Osteocyte (in vitro differentiated cells): ENCODE measurements at regions not wholly inside any gene's neighbourhood (a gene's known extent, or its start where the extent isn't known, plus 50 kb on each side); places are given as distances from the start of the nearest gene placed in this dataset.
"Not testable (repeated sequence)": the region's sequence is repeated elsewhere in the genome, so short reads cannot be mapped to it uniquely, and the experiment has no call there.

Experiments
- DNase-seq: peaks from one replicate; pipeline ENCODE4 v3.0.0; 2021; ENCODE audit warnings: mixed read lengths; ENCODE audit not compliant: unreplicated experiment; ENCODE audit errors: extremely low spot score
- H3K27ac Mint-ChIP-seq: one replicate; pipeline ENCODE4 v1.8.0; 2021; ENCODE audit warnings: mild to moderate bottlenecking, mixed read lengths; ENCODE audit not compliant: unreplicated experiment
- H3K27me3 Mint-ChIP-seq: one replicate; pipeline ENCODE4 v1.8.0; 2021; ENCODE audit warnings: mixed read lengths; ENCODE audit not compliant: unreplicated experiment
- H3K36me3 Mint-ChIP-seq: one replicate; pipeline ENCODE4 v1.8.0; 2021; ENCODE audit warnings: mixed read lengths; ENCODE audit not compliant: unreplicated experiment
- H3K4me1 Mint-ChIP-seq: one replicate; pipeline ENCODE4 v1.8.0; 2021; ENCODE audit warnings: mixed read lengths; ENCODE audit not compliant: unreplicated experiment
- H3K4me3 Mint-ChIP-seq: one replicate; pipeline ENCODE4 v1.8.0; 2021; ENCODE audit warnings: mild to moderate bottlenecking, moderate library complexity, mixed read lengths; ENCODE audit not compliant: unreplicated experiment
- H3K9me3 Mint-ChIP-seq: one replicate; pipeline ENCODE4 v1.8.0; 2021; ENCODE audit warnings: mixed read lengths; ENCODE audit not compliant: unreplicated experiment
- TF ChIP-seq, protein P1 (sequence below): fragments of 200-600 bp; sonication (generic); IDR thresholded peaks from 2 replicates; pipeline ENCODE4 v1.5.0; 2021; ENCODE audit warnings: antibody characterized with exemption, mild to moderate bottlenecking, moderate library complexity

DNA sequence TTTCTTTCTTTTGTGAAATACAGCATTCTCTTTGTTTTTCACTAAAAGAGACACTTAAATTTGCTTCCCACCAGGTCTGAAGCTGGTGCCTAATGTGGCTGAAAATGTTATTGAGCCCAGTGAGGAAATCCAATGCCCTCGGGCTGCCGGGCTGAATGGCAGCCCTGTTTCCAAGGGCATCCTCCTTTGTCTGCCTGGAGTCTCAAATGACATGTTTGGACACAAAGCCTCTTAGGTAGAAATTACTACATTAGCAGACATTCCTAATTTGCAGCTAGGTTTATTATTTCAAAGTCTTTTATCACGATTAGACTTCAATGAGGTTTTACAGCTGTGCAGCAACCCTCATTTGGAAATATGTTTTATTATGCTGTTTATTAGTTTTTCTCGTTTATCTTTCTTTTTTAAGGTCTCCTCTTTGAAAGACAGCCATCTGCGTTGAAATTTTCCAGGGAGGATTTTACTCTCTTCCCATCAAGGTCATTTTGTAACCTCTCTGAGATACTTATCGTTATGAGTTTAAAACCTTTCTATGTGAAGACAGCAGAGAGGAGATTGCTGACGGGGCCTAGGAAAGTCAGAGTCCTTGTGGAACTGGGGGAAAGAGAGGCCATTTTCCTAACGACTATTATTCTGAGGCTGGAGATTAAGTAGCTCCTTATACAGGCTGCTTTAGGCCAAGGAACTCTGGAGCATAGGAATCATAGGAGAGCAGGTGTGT lies 59.0 kb upstream of the ZNF532 start:
- Mint-ChIP-seq H3K4me3 (no peak overlapping the region), H3K27me3 (no peaks in the 10 kb centered on the region), H3K4me1 (peaks cover 17% of the 10 kb centered on the region), H3K9me3 (no peaks in the 10 kb centered on the region), H3K27ac (peak overlapping the region; percentile 71), H3K36me3 (no peaks in the 10 kb centered on the region)
- DNase-seq = no peak
- TF ChIP-seq, protein P1, sequence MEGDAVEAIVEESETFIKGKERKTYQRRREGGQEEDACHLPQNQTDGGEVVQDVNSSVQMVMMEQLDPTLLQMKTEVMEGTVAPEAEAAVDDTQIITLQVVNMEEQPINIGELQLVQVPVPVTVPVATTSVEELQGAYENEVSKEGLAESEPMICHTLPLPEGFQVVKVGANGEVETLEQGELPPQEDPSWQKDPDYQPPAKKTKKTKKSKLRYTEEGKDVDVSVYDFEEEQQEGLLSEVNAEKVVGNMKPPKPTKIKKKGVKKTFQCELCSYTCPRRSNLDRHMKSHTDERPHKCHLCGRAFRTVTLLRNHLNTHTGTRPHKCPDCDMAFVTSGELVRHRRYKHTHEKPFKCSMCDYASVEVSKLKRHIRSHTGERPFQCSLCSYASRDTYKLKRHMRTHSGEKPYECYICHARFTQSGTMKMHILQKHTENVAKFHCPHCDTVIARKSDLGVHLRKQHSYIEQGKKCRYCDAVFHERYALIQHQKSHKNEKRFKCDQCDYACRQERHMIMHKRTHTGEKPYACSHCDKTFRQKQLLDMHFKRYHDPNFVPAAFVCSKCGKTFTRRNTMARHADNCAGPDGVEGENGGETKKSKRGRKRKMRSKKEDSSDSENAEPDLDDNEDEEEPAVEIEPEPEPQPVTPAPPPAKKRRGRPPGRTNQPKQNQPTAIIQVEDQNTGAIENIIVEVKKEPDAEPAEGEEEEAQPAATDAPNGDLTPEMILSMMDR = no peak

DNA sequence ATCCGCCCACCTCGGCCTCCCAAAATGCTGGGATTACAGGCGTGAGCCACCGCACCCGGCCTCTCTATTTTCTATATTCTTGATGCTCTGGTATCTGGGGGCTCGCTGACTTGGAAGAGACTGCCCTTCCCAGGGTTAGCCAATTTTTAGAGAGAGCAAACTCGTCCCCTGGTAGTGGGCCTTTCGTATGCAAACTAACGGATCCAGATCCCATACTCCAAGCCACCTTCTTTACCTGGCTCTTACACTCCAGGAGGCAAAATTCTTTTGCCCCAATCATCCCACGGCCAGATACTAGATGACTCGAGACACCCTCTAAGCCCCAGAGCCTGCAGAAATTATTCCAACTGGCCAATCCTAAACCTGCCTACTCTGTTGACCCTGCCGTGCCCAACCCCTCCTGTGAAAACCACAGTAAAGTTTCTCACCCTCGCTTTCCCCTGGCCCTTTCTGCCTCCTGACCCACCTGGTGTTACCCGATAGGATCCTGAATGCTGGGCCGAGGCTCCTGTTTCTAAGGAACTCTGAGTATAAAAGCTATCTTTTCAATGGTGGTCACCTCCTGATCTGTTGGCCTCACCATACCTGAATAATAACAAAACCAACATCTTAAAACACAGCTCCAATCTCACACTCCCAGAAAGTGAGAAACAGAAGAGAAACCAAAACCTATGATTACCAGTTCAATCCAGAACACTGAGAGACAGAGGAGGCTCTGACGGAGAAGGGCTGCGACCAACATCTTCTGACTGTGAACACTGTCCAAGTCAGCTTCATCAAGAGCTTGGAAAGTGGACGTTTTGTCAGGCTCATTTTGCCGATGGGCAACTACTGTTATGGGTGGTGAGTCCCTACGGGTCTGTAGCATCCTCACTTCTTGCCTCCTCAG lies 57.6 kb upstream of the ZNF532 start:
- Mint-ChIP-seq H3K36me3 (no peaks in the 10 kb centered on the region), H3K4me3 (no peak overlapping the region), H3K9me3 (no peaks in the 10 kb centered on the region), H3K27ac (no peak overlapping the region), H3K27me3 (no peaks in the 10 kb centered on the region), H3K4me1 (peaks cover 17% of the 10 kb centered on the region)
- TF ChIP-seq, protein P1 = no peak
- DNase-seq = no peak

DNA sequence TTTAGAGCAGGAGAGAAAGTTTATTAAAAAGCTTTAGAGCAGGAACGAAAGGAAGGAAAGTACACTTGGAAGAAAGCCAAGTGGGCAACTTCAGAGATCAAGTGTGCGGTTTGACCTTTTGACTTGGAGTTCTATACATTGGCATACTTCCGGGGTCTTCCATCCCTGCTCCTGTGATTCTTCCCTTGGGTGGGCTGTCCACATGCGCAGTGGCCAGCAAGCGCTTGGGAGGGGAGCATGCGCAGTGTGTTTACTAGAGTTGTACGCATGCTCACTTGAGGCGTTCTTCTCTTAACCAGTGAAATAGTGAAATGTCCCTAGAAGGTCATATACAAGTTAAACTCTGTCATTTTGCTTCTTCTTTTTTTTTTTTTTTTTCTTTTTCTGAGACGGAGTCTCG lies 56.9 kb upstream of the ZNF532 start:
- H3K27me3 Mint-ChIP-seq = no peaks in the 10 kb centered on the region
- H3K4me3 Mint-ChIP-seq = no peak overlapping the region
- no peaks in the 10 kb centered on the region for H3K36me3 Mint-ChIP-seq
- TF ChIP-seq, protein P1 = no peak
- peaks cover 18% of the 10 kb centered on the region for H3K4me1 Mint-ChIP-seq
- H3K27ac Mint-ChIP-seq = no peak overlapping the region
- DNase-seq = no peak
- no peaks in the 10 kb centered on the region for H3K9me3 Mint-ChIP-seq

DNA sequence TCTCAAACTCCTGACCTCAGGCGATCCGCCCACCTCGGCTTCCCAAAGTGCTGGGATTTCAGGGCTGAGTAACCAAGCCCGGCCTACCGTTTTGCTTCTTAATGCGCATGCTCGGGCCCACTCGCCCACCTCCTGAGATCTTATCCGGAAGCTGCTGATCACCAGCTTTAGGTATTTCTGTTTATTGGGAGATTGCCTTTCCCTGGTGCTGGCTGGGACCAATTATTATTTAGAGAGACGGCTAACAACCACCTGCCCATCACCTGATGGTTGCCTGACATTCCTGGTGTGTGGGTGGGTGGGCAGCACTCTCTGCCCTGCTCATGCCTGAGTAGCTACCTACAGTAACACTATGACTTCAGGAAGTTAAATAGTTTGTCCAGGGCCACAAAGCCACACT lies 56.3 kb upstream of the ZNF532 start:
- no peak overlapping the region for H3K4me3 Mint-ChIP-seq
- H3K4me1 Mint-ChIP-seq = peaks cover 24% of the 10 kb centered on the region
- DNase-seq = no peak
- TF ChIP-seq, protein P1 = no peak
- H3K27me3 Mint-ChIP-seq = no peaks in the 10 kb centered on the region
- no peak overlapping the region for H3K27ac Mint-ChIP-seq
- H3K36me3 Mint-ChIP-seq = no peaks in the 10 kb centered on the region
- H3K9me3 Mint-ChIP-seq = no peaks in the 10 kb centered on the region

DNA sequence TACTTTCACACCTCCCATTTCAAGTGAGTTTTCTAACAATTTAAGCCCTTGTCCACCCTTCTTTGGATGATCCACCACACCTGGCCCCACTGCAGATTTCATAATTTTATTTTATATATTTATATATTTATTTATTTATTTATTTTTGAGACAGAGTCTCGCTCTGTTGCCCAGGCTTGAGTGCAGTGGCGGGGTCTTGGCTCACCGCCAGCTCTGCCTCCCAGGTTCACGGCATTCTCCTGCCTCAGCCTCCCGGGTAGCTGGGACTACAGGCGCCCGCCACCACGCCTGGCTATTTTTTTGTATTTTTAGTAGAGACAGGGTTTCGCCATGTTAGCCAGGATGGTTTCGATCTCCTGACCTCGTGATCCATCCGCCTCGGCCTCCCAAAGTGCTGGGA lies 52.8 kb upstream of the ZNF532 start:
- DNase-seq, H3K4me3 Mint-ChIP-seq, H3K36me3 Mint-ChIP-seq, H3K27me3 Mint-ChIP-seq, H3K27ac Mint-ChIP-seq, H3K9me3 Mint-ChIP-seq: not testable (repeated sequence)
- H3K4me1 Mint-ChIP-seq = peaks cover 21% of the 10 kb centered on the region
